ENCODE measurements at regions not wholly inside any gene's neighbourhood (a gene's known extent, or its start where the extent isn't known, plus 50 kb on each side); places are given as distances from the start of the nearest gene placed in this dataset.

DNA sequence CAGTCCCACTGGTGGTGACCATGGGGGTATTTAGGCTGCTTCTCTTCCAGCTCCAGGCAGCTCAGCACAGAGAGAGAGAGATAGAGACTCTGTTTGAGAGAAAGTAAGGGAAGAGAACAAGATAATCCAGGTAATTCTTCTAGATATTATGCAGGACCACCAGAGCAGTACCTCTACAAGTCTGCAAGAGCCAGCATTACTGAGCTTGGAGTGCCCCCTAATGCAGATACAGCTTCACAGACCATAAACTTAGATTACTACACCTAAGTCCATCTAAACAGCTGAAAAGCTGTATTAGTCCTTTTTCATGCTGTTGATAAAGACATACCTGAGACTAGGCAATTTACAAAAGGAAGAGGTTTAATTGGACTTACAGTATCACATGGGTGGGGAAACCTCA lies 570.3 kb downstream of the LRRIQ3 start:
- Mint-ChIP-seq H3K4me3 (no peak overlapping the region), H3K27ac (no peak overlapping the region), H3K36me3 (ENCODE audit: low read depth) (no peaks in the 10 kb centered on the region), H3K27me3 (ENCODE audit: insufficient read depth, low read depth, poor library complexity) (no peaks in the 10 kb centered on the region), H3K4me1 (no peaks in the 10 kb centered on the region), H3K9me3 (peaks cover 3% of the 10 kb centered on the region)
- Histone ChIP-seq H3K4me3 (no peak overlapping the region), H3K79me2 (replicated peaks; ENCODE audit: insufficient read depth) (no peaks in the 10 kb centered on the region), H3K4me1 (ENCODE audit: insufficient read depth) (no peaks in the 10 kb centered on the region), H3K4me2 (no peak overlapping the region), H3K27me3 (ENCODE audit: insufficient read depth) (no peaks in the 10 kb centered on the region), H4K20me1 (replicated peaks; ENCODE audit: insufficient read depth) (no peaks in the 10 kb centered on the region), H3K27ac (ENCODE audit: low read depth) (no peak overlapping the region), H3K9me2 (ENCODE audit: insufficient read depth) (peaks cover 14% of the 10 kb centered on the region; the same call in 1 of the 2 replicates), H3K36me3 (ENCODE audit: insufficient read depth) (no peaks in the 10 kb centered on the region), H2AFZ (no peak overlapping the region), H3F3A (replicated peaks; ENCODE audit: low read depth) (no peaks in the 10 kb centered on the region)
- DNase-seq (ENCODE audit: low spot score) (peak; percentile 14), ATAC-seq (no peak)
- TF ChIP-seq EZH2 (IDR thresholded peaks at IDR 0.05; ENCODE audit: low read depth, unreplicated experiment) (no peak), CTCF (conservative IDR thresholded peaks at IDR 0.05; ENCODE audit: low read depth in 2 of 2) (peak; percentile 22 to 65; a peak in 3 of 4 replicates)

- Histone ChIP-seq H3K9me2 (ENCODE audit: insufficient read depth) (peaks cover 14% of the 10 kb centered on the region; the same call in 1 of the 2 replicates), H4K20me1 (replicated peaks; ENCODE audit: insufficient read depth) (no peaks in the 10 kb centered on the region), H3K4me1 (ENCODE audit: insufficient read depth) (no peaks in the 10 kb centered on the region), H3K79me2 (replicated peaks; ENCODE audit: insufficient read depth) (no peaks in the 10 kb centered on the region), H3K27me3 (ENCODE audit: insufficient read depth) (no peaks in the 10 kb centered on the region), H2AFZ (no peak overlapping the region), H3F3A (replicated peaks; ENCODE audit: low read depth) (no peaks in the 10 kb centered on the region), H3K27ac (ENCODE audit: low read depth) (no peak overlapping the region), H3K36me3 (ENCODE audit: insufficient read depth) (no peaks in the 10 kb centered on the region), H3K4me2 (no peak overlapping the region), H3K4me3 (no peak overlapping the region)
- peaks cover 3% of the 10 kb centered on the region for H3K9me3 Mint-ChIP-seq
- ATAC-seq: no peak
- H3K27me3 Mint-ChIP-seq (ENCODE audit: insufficient read depth, low read depth, poor library complexity): no peaks in the 10 kb centered on the region
- H3K27ac Mint-ChIP-seq: no peak overlapping the region
- H3K4me3 Mint-ChIP-seq: no peak overlapping the region
- no peaks in the 10 kb centered on the region for H3K4me1 Mint-ChIP-seq
- DNase-seq (ENCODE audit: low spot score): no peak
- no peaks in the 10 kb centered on the region for H3K36me3 Mint-ChIP-seq (ENCODE audit: low read depth)
- no peak for TF ChIP-seq ZNF114 (CRISPR knock-in tag; IDR thresholded peaks at IDR 0.05)
- TF ChIP-seq CREB1 (CRISPR knock-in tag; IDR thresholded peaks at IDR 0.05; ENCODE audit: low read depth): no peak
- no peak for TF ChIP-seq STAT1 (IDR thresholded peaks at IDR 0.05; ENCODE audit: unreplicated experiment)
- no peak for TF ChIP-seq ZNF331 (CRISPR knock-in tag; IDR thresholded peaks at IDR 0.05; ENCODE audit: low read depth)
- TF ChIP-seq CTCF (conservative IDR thresholded peaks at IDR 0.05; ENCODE audit: low read depth in 2 of 2): no peak
- TF ChIP-seq, protein P1, sequence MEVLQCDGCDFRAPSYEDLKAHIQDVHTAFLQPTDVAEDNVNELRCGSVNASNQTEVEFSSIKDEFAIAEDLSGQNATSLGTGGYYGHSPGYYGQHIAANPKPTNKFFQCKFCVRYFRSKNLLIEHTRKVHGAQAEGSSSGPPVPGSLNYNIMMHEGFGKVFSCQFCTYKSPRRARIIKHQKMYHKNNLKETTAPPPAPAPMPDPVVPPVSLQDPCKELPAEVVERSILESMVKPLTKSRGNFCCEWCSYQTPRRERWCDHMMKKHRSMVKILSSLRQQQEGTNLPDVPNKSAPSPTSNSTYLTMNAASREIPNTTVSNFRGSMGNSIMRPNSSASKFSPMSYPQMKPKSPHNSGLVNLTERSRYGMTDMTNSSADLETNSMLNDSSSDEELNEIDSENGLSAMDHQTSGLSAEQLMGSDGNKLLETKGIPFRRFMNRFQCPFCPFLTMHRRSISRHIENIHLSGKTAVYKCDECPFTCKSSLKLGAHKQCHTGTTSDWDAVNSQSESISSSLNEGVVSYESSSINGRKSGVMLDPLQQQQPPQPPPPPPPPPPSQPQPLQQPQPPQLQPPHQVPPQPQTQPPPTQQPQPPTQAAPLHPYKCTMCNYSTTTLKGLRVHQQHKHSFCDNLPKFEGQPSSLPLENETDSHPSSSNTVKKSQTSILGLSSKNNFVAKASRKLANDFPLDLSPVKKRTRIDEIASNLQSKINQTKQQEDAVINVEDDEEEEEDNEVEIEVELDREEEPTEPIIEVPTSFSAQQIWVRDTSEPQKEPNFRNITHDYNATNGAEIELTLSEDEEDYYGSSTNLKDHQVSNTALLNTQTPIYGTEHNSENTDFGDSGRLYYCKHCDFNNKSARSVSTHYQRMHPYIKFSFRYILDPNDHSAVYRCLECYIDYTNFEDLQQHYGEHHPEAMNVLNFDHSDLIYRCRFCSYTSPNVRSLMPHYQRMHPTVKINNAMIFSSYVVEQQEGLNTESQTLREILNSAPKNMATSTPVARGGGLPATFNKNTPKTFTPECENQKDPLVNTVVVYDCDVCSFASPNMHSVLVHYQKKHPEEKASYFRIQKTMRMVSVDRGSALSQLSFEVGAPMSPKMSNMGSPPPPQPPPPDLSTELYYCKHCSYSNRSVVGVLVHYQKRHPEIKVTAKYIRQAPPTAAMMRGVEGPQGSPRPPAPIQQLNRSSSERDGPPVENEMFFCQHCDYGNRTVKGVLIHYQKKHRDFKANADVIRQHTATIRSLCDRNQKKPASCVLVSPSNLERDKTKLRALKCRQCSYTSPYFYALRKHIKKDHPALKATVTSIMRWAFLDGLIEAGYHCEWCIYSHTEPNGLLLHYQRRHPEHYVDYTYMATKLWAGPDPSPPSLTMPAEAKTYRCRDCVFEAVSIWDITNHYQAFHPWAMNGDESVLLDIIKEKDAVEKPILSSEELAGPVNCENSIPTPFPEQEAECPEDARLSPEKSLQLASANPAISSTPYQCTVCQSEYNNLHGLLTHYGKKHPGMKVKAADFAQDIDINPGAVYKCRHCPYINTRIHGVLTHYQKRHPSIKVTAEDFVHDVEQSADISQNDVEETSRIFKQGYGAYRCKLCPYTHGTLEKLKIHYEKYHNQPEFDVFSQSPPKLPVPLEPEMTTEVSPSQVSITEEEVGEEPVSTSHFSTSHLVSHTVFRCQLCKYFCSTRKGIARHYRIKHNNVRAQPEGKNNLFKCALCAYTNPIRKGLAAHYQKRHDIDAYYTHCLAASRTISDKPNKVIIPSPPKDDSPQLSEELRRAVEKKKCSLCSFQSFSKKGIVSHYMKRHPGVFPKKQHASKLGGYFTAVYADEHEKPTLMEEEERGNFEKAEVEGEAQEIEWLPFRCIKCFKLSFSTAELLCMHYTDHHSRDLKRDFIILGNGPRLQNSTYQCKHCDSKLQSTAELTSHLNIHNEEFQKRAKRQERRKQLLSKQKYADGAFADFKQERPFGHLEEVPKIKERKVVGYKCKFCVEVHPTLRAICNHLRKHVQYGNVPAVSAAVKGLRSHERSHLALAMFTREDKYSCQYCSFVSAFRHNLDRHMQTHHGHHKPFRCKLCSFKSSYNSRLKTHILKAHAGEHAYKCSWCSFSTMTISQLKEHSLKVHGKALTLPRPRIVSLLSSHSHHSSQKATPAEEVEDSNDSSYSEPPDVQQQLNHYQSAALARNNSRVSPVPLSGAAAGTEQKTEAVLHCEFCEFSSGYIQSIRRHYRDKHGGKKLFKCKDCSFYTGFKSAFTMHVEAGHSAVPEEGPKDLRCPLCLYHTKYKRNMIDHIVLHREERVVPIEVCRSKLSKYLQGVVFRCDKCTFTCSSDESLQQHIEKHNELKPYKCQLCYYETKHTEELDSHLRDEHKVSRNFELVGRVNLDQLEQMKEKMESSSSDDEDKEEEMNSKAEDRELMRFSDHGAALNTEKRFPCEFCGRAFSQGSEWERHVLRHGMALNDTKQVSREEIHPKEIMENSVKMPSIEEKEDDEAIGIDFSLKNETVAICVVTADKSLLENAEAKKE (CRISPR knock-in tag; IDR thresholded peaks at IDR 0.05): no peak
- TF ChIP-seq, protein P2, sequence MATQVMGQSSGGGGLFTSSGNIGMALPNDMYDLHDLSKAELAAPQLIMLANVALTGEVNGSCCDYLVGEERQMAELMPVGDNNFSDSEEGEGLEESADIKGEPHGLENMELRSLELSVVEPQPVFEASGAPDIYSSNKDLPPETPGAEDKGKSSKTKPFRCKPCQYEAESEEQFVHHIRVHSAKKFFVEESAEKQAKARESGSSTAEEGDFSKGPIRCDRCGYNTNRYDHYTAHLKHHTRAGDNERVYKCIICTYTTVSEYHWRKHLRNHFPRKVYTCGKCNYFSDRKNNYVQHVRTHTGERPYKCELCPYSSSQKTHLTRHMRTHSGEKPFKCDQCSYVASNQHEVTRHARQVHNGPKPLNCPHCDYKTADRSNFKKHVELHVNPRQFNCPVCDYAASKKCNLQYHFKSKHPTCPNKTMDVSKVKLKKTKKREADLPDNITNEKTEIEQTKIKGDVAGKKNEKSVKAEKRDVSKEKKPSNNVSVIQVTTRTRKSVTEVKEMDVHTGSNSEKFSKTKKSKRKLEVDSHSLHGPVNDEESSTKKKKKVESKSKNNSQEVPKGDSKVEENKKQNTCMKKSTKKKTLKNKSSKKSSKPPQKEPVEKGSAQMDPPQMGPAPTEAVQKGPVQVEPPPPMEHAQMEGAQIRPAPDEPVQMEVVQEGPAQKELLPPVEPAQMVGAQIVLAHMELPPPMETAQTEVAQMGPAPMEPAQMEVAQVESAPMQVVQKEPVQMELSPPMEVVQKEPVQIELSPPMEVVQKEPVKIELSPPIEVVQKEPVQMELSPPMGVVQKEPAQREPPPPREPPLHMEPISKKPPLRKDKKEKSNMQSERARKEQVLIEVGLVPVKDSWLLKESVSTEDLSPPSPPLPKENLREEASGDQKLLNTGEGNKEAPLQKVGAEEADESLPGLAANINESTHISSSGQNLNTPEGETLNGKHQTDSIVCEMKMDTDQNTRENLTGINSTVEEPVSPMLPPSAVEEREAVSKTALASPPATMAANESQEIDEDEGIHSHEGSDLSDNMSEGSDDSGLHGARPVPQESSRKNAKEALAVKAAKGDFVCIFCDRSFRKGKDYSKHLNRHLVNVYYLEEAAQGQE (IDR thresholded peaks at IDR 0.05; ENCODE audit: unreplicated experiment): no peak
Measured at GRCh38 chr1:73626326-73626725, 571.6 kb downstream of the LRRIQ3 start.

Measured in GM23338 (cell line).